ENCODE measurements at regions not wholly inside any gene's neighbourhood (a gene's known extent, or its start where the extent isn't known, plus 50 kb on each side); places are given as distances from the start of the nearest gene placed in this dataset.

- no peak for TF ChIP-seq CTCF (IDR thresholded peaks at IDR 0.05; ENCODE audit: low read depth, low read length)
- H3K36me3 ChIP-seq = no peaks in the 10 kb centered on the region
These were observed 220.3 kb upstream of the SFRP2 start for GRCh38 chr4:154009191-154009590.

GRCh38 chr4:154005171-154005520 lies 216.3 kb upstream of the SFRP2 start:
- H3K27me3 ChIP-seq = no peaks in the 10 kb centered on the region
- no peak for TF ChIP-seq CTCF (IDR thresholded peaks at IDR 0.05; ENCODE audit: low read depth, low read length)
- H3K4me1 ChIP-seq (ENCODE audit: low read depth) = no peaks in the 10 kb centered on the region
- H3K4me3 ChIP-seq = no peak overlapping the region
- H3K36me3 ChIP-seq = no peaks in the 10 kb centered on the region
- no peak overlapping the region for H3K27ac ChIP-seq
- no peak for DNase-seq (ENCODE audit: low read depth in 1 of 2, low spot score in 1 of 2)
- no peaks in the 10 kb centered on the region for H3K9me3 ChIP-seq (ENCODE audit: low read depth)

More at GRCh38 chr4:154009191-154009590, 220.3 kb upstream of the SFRP2 start:
- DNase-seq (ENCODE audit: low read depth in 1 of 2, low spot score in 1 of 2) = no peak
- Histone ChIP-seq H3K4me3 (no peak overlapping the region), H3K9me3 (ENCODE audit: low read depth) (no peaks in the 10 kb centered on the region), H3K27me3 (no peaks in the 10 kb centered on the region), H3K27ac (no peak overlapping the region), H3K4me1 (ENCODE audit: low read depth) (no peaks in the 10 kb centered on the region)

- no peak overlapping the region for H3K27ac ChIP-seq
- H3K4me3 ChIP-seq = no peak overlapping the region
These were observed 215.8 kb upstream of the SFRP2 start for GRCh38 chr4:154004507-154005170.

GRCh38 chr4:154004016-154004415 lies 215.1 kb upstream of the SFRP2 start:
- Histone ChIP-seq H3K27ac (no peak overlapping the region), H3K36me3 (no peaks in the 10 kb centered on the region), H3K9me3 (ENCODE audit: low read depth) (no peaks in the 10 kb centered on the region), H3K27me3 (no peaks in the 10 kb centered on the region), H3K4me3 (no peak overlapping the region), H3K4me1 (ENCODE audit: low read depth) (no peaks in the 10 kb centered on the region)
- no peak for DNase-seq (ENCODE audit: low read depth in 1 of 2, low spot score in 1 of 2)
- no peak for TF ChIP-seq CTCF (IDR thresholded peaks at IDR 0.05; ENCODE audit: low read depth, low read length)

More at GRCh38 chr4:154004507-154005170, 215.8 kb upstream of the SFRP2 start:
- TF ChIP-seq CTCF (IDR thresholded peaks at IDR 0.05; ENCODE audit: low read depth, low read length) = no peak
- Histone ChIP-seq H3K9me3 (ENCODE audit: low read depth) (no peaks in the 10 kb centered on the region), H3K36me3 (no peaks in the 10 kb centered on the region), H3K4me1 (ENCODE audit: low read depth) (no peaks in the 10 kb centered on the region), H3K27me3 (no peaks in the 10 kb centered on the region)
- DNase-seq (ENCODE audit: low read depth in 1 of 2, low spot score in 1 of 2) = peak in 1 of 2 donors; percentile 45

- Histone ChIP-seq H3K9me3 (ENCODE audit: low read depth) (no peaks in the 10 kb centered on the region), H3K36me3 (no peaks in the 10 kb centered on the region), H3K4me1 (ENCODE audit: low read depth) (no peaks in the 10 kb centered on the region), H3K27me3 (no peaks in the 10 kb centered on the region), H3K4me3 (no peak overlapping the region), H3K27ac (no peak overlapping the region)
- no peak for DNase-seq (ENCODE audit: low read depth in 1 of 2, low spot score in 1 of 2)
- TF ChIP-seq CTCF (IDR thresholded peaks at IDR 0.05; ENCODE audit: low read depth, low read length) = no peak
These were observed 214.5 kb upstream of the SFRP2 start for GRCh38 chr4:154003378-154003777.

Data from cardiac muscle cell (in vitro differentiated cells and primary cell).